ENCODE measurements at regions not wholly inside any gene's neighbourhood (a gene's known extent, or its start where the extent isn't known, plus 50 kb on each side); places are given as distances from the start of the nearest gene placed in this dataset.

DNA sequence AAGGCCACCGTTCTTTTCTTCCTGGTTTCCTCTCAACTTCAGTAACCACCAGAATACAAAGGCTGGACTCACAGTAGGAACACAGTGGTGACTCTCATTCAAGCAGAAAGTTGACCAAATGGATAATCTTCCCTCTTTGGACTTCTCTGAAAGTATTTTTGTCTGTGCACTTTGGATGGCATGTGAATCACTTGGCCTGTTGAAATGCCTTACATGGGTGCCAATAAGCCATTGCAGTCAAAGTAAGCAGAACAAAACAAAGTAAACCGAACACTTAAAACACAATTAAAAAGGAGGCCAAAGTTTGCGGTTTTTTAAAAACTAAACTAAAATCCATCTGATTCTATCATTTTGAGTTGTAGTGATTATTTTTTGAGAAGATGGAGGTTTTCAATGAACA, 370.1 kb upstream of the DDHD1 start:
- H3K27me3 ChIP-seq (ENCODE audit: insufficient read depth, low read length), result no peaks in the 10 kb centered on the region
- no peak overlapping the region for H3K23ac ChIP-seq (ENCODE audit: insufficient read length, low read depth, low read length)
- no peak overlapping the region for H3K14ac ChIP-seq (ENCODE audit: insufficient read depth, low read length)
- H3K27me3 Mint-ChIP-seq (ENCODE audit: low read depth), result no peaks in the 10 kb centered on the region
- no peak overlapping the region for H4K8ac ChIP-seq (replicated peaks; ENCODE audit: insufficient read length, low read depth, low read length)
- no peak overlapping the region for H4K5ac ChIP-seq (ENCODE audit: insufficient read length, low read depth, low read length)
- H3T11ph ChIP-seq (ENCODE audit: low read length), result no peak overlapping the region
- H2BK15ac ChIP-seq (ENCODE audit: low read depth, low read length), result no peak overlapping the region
- no peak overlapping the region for H2BK12ac ChIP-seq (ENCODE audit: insufficient read length, low read depth, low read length)
- no peak overlapping the region for H3K27ac ChIP-seq (ENCODE audit: insufficient read length, low read depth, low read length)
- no peak overlapping the region for H2BK5ac ChIP-seq (ENCODE audit: insufficient read length, low read length)
- peaks cover 6 to 7% of the 10 kb centered on the region in 2 experiments for H3K4me1 Mint-ChIP-seq
- no peak overlapping the region for H3K4me3 Mint-ChIP-seq
- TF ChIP-seq, protein P1, sequence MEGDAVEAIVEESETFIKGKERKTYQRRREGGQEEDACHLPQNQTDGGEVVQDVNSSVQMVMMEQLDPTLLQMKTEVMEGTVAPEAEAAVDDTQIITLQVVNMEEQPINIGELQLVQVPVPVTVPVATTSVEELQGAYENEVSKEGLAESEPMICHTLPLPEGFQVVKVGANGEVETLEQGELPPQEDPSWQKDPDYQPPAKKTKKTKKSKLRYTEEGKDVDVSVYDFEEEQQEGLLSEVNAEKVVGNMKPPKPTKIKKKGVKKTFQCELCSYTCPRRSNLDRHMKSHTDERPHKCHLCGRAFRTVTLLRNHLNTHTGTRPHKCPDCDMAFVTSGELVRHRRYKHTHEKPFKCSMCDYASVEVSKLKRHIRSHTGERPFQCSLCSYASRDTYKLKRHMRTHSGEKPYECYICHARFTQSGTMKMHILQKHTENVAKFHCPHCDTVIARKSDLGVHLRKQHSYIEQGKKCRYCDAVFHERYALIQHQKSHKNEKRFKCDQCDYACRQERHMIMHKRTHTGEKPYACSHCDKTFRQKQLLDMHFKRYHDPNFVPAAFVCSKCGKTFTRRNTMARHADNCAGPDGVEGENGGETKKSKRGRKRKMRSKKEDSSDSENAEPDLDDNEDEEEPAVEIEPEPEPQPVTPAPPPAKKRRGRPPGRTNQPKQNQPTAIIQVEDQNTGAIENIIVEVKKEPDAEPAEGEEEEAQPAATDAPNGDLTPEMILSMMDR (conservative IDR thresholded peaks at IDR 0.05), result no peak
- H3K79me2 ChIP-seq (ENCODE audit: insufficient read depth, low read length), result no peaks in the 10 kb centered on the region
- H3K56ac ChIP-seq (ENCODE audit: insufficient read length, low read depth, low read length), result no peak overlapping the region
- no peaks in the 10 kb centered on the region for H4K20me1 ChIP-seq (ENCODE audit: control insufficient read depth, insufficient read depth, insufficient read length)
- no peak overlapping the region for H3K9ac ChIP-seq (ENCODE audit: extremely low read depth, insufficient read length, low read length)
- DNase-seq, result no peak
- H3K9me3 Mint-ChIP-seq, result peaks cover 2 to 4% of the 10 kb centered on the region in 2 experiments; a peak in 2 of 5 replicates
- H3K23me2 ChIP-seq (ENCODE audit: insufficient read length, low read depth, low read length, poor library complexity, severe bottlenecking), result no peaks in the 10 kb centered on the region
- H3K4me2 ChIP-seq (ENCODE audit: insufficient read depth, insufficient read length, low read length), result no peak overlapping the region
- no CpG with 5 or more reads among the region's 3 CpGs for WGBS (ENCODE audit: extremely low coverage, insufficient read length, low lambda C conversion rate)
- no peaks in the 10 kb centered on the region for H3K79me1 ChIP-seq (ENCODE audit: insufficient read depth, low read depth, low read length, poor library complexity, severe bottlenecking)
- no peak overlapping the region for H2AFZ ChIP-seq (ENCODE audit: low read length)
- H3K27ac Mint-ChIP-seq, result no peak overlapping the region
- H3K36me3 Mint-ChIP-seq (ENCODE audit: insufficient read depth in 1 of 3, low read depth in 3 of 3), result peaks cover 0 to 2% (median 0%) of the 10 kb centered on the region in 3 experiments; a peak in 1 of 7 replicates
- H2AK5ac ChIP-seq (ENCODE audit: insufficient read length, low read length), result no peak overlapping the region
- H3K4ac ChIP-seq (ENCODE audit: low read depth, low read length), result no peak overlapping the region
- no peak overlapping the region for H4K91ac ChIP-seq (ENCODE audit: insufficient read length, low read depth, low read length)
- H3K9me3 ChIP-seq (ENCODE audit: control insufficient read depth, low read depth, low read length), result no peaks in the 10 kb centered on the region
- H2BK20ac ChIP-seq (ENCODE audit: low read depth, low read length, poor library complexity, severe bottlenecking), result no peak overlapping the region
- no peak overlapping the region for H3K18ac ChIP-seq (ENCODE audit: insufficient read length, low read depth, low read length)
- H2BK120ac ChIP-seq (ENCODE audit: low read depth, low read length, poor library complexity, severe bottlenecking), result no peak overlapping the region
- no peaks in the 10 kb centered on the region; the same call in 1 of the 2 replicates for H3K4me1 ChIP-seq (ENCODE audit: insufficient read depth, low read length)
